Mucosa of descending colon (tissue), 3 donors: ENCODE measurements at regions not wholly inside any gene's neighbourhood (a gene's known extent, or its start where the extent isn't known, plus 50 kb on each side); places are given as distances from the start of the nearest gene placed in this dataset.

Experiments used
- ATAC-seq: fragments of 200-7000 bp; cut with Tn5 transposase; one replicate; pipeline ENCODE4 v1.9.1; 2020; ENCODE audit warnings: mild to moderate bottlenecking, moderate library complexity
- DNase-seq, 3 donors: peaks; one replicate each; pipeline ENCODE4 v3.0.0-alpha.2; 2020
- H3K36me3 ChIP-seq: fragments of 200-600 bp; one replicate; pipeline ENCODE4 v1.8.0; 2021; ENCODE audit warnings: low read depth, mild to moderate bottlenecking
- H3K4me1 ChIP-seq: fragments of 200-600 bp; one replicate; pipeline ENCODE4 v1.8.0; 2021; ENCODE audit warnings: low read depth, mild to moderate bottlenecking
- H3K4me3 ChIP-seq: fragments of 200-600 bp; one replicate; pipeline ENCODE4 v1.8.0; 2021; ENCODE audit warnings: mild to moderate bottlenecking
- H3K9me3 ChIP-seq: fragments of 200-600 bp; one replicate; pipeline ENCODE4 v1.8.0; 2021; ENCODE audit warnings: mild to moderate bottlenecking
- CTCF ChIP-seq: fragments of 200-600 bp; IDR thresholded peaks from one replicate; pipeline ENCODE4 v1.8.0; 2022; ENCODE audit warnings: antibody characterized with exemption, mild to moderate bottlenecking
- intact Hi-C, 2 donors: fragments of 100-400 bp; cut with DNase I in 1 of 2; cut with micrococcal nuclease in 1 of 2; formaldehyde crosslinking; loops; one replicate each; pipeline versions ENCODE4 v1.11.0 to v1.11.1; 2022; cut with DNase I, micrococcal nuclease
- donor health status: DM: no; HTN: no; CAD: no; lungs with moderate emphysema.
- donor health status: DM: no; HTN: no; CAD: no.
- donor health status: DM: no; HTN: yes; CAD: no.

- DNase-seq (no peak), ATAC-seq (no peak)
- Histone ChIP-seq H3K4me1 (no peaks in the 10 kb centered on the region), H3K36me3 (no peaks in the 10 kb centered on the region), H3K9me3 (peaks cover 29% of the 10 kb centered on the region), H3K4me3 (no peak overlapping the region)
- intact Hi-C loops = no loop called here
- TF ChIP-seq CTCF = no peak
Measured at GRCh38 chr9:12231832-12232231, 461.4 kb upstream of the TYRP1 start.

DNA sequence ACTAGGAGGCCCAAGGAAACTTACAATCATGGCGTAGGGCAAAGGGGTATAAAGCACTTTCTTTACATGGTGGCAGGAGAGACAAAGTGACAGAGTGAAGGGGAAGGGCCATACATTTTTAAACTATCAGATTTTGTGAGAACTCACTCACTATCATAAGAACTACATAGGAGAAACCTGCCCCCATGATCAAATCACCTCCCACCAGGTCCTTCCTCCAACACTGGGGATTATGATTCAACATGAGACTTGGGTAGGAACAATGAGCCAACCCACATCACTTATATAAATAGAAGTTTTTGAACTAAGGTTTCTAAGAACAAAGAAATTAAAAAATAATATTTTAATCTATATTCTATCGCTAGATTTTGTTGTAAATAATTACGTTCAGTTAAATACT is 460.3 kb upstream of the TYRP1 start:
- intact Hi-C loops = no loop called here

GRCh38 chr9:12253941-12254340 is 439.2 kb upstream of the TYRP1 start:
- Histone ChIP-seq H3K4me3 (no peak overlapping the region), H3K9me3 (peaks cover 13% of the 10 kb centered on the region), H3K4me1 (no peaks in the 10 kb centered on the region), H3K36me3 (no peaks in the 10 kb centered on the region)
- intact Hi-C loops = no loop called here
- DNase-seq (no peak), ATAC-seq (no peak)
- no peak for TF ChIP-seq CTCF

More for the DNA sequence above, 460.3 kb upstream of the TYRP1 start:
- no peak overlapping the region for H3K4me3 ChIP-seq
- H3K9me3 ChIP-seq = peaks cover 32% of the 10 kb centered on the region
- DNase-seq (no peak), ATAC-seq (no peak)
- no peaks in the 10 kb centered on the region for H3K4me1 ChIP-seq
- no peaks in the 10 kb centered on the region for H3K36me3 ChIP-seq
- TF ChIP-seq CTCF = no peak

GRCh38 chr9:12266758-12267157 is 426.4 kb upstream of the TYRP1 start:
- Histone ChIP-seq H3K36me3 (no peaks in the 10 kb centered on the region), H3K4me1 (no peaks in the 10 kb centered on the region), H3K9me3 (no peaks in the 10 kb centered on the region), H3K4me3 (no peak overlapping the region)
- DNase-seq (no peak), ATAC-seq (no peak)
- intact Hi-C loops = no loop called here
- TF ChIP-seq CTCF = no peak

- DNase-seq (no peak), ATAC-seq (no peak)
- Histone ChIP-seq H3K4me3 (no peak overlapping the region), H3K9me3 (no peaks in the 10 kb centered on the region), H3K36me3 (no peaks in the 10 kb centered on the region), H3K4me1 (no peaks in the 10 kb centered on the region)
- intact Hi-C loops = no loop called here
- TF ChIP-seq CTCF = no peak
Measured at GRCh38 chr9:12271421-12271891, 421.7 kb upstream of the TYRP1 start.

- Histone ChIP-seq H3K9me3 (no peaks in the 10 kb centered on the region), H3K4me1 (no peaks in the 10 kb centered on the region), H3K36me3 (no peaks in the 10 kb centered on the region), H3K4me3 (no peak overlapping the region)
- TF ChIP-seq CTCF = no peak
- intact Hi-C loops = no loop called here
- DNase-seq (no peak), ATAC-seq (no peak)
Measured at GRCh38 chr9:12272471-12273120, 420.6 kb upstream of the TYRP1 start.
